COLO829 (cell line): ENCODE measurements at regions not wholly inside any gene's neighbourhood (a gene's known extent, or its start where the extent isn't known, plus 50 kb on each side); places are given as distances from the start of the nearest gene placed in this dataset.

Experiments used
- DNase-seq: peaks from one replicate; pipeline ENCODE4 v3.0.0; 2012; ENCODE audit warnings: low spot score

DNA sequence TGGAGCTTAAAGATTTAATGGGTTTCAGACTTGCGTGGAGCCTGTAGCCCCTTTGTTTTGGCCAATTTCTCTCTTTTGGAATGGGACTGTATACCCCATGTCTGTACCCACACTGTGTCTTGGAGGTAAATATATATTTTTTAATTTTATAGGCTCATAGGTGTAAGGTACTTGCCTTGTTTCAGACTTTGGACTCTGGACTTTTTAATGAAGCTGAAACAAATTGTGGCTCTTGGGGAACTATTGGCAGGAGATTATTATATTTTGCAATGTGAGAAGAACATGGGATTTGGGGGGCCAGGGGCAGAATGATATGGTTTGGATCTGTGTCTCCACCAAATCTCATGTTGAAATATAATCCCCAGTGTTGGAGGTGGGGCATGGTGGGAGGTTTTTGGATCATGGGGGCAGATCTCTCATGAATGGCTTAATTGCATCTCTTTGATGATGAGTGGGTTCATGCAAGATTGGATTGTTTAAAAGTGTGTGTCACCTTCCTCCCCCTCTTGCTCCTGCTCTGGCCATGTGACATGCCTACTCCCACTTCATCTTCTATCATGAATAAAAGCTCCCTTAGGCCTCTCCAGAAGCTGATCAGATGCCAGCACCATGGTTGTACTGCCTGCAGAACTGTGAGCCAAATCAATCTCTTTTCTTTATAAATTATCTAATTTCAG is 74.1 kb upstream of the ARHGAP20 start:
- no peak for DNase-seq

DNA sequence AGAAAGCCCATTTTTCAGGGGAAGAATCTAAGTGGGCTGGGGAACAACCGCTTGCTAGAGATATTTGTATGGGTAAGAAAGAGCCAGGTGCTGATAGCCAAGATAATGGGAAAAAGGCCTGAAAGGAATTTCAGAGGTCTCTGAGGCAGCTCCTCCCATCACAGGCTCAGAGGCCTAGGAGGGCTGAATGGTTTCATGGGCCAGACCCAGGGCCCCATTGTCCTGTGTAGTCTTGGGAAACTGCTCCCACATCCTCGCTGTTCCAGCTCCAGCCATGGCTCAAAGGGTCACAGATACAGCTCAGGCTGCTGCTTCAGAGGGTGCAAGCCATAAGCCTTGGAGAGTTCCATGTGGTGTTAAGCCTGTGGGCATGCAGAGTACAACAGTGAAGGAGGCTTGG is 73.2 kb upstream of the ARHGAP20 start:
- DNase-seq = no peak

DNA sequence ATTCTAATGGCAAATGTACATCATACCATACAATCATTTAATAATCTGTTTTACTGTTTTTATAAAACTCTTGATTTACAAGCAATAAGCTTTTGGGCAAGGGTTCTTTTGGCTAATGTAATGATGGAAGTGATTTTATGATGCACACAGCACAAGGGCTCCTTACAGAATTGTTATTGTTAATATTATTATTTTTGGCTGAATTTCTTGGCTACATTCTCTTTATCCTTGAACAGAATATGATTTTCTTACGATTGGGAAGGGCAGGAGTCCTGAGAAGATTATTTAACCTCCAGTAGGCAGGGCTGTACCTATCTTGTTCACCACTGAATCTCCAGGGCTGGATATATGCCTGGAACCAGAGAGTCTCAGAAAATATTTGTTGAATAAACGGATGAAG is 70.4 kb upstream of the ARHGAP20 start:
- no peak for DNase-seq

DNA sequence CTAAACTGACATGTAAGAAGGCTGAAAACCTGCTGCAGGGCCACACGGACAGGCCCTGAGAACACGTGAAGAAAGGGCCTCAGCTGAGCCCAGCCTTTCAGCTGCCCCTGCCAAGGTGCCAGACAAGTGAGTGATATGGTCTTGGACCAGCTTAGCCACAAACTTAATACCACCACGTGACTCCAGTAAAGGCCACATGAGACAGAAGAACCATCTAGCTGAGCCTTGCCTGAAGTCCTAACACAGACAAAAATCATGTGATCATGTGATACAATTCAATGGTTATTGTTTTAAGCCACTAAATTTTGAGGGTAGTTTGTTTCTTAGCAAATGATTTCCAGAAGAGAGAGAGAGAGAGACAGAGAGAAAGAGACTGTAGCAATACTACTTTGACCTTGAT is 66.9 kb upstream of the ARHGAP20 start:
- DNase-seq = no peak

DNA sequence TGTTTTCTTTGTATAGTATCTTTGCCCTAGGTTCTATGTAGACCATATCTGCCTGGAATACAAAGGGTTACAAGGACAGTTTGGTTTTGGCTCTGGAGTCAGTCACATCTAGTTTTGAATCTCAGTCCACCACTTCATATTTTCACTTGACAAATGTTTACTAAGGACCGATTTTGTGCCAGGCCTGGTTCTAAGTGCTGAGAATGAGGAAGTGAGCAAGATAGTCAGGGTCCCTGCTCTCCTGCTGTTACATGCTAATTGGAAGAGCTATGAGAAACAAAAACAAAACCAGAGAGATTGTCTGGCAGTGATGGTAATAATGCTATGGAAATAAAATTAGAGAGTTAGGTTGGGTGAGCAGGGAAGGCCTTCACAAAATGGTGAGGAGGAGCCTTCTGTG is 66.1 kb upstream of the ARHGAP20 start:
- DNase-seq = no peak

DNA sequence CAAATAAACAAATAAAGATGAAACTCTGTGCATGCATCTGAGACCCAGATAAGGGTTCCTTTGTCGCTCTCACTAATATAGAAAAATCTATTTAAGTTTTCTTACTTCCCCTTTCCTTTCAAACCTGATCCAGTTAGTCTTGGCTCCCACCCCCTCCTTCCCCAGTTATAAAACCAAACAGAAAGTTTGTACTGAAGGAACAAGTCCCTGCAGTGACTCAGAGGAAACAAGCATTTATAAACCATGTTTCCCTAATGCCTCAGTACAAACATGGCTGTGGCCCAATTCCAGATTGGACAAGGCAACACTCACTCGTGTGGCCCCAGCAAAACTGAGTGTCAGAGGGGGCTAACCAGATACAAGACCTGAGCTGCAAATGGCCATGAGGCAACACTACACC is 65.5 kb upstream of the ARHGAP20 start:
- DNase-seq = peak; percentile 21

DNA sequence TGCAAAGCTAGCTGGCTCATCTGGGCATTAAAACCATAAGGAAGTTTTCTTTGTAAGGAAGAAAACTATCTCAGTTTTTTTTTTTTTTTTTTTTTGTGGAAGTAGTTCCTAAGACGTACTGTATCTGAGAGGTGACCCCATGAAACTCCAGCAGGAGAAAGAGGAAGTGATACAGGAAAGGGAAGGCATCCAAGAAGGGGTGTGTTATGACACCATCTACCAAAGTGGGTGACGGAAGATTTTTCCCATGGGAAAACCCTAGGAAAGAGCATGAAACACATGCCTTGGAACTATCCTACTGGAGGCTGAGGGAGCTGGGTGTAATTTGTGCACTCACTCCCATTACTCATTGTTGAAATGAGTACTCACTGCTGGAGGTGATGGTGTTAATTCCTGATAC is 63.8 kb upstream of the ARHGAP20 start:
- DNase-seq = no peak

DNA sequence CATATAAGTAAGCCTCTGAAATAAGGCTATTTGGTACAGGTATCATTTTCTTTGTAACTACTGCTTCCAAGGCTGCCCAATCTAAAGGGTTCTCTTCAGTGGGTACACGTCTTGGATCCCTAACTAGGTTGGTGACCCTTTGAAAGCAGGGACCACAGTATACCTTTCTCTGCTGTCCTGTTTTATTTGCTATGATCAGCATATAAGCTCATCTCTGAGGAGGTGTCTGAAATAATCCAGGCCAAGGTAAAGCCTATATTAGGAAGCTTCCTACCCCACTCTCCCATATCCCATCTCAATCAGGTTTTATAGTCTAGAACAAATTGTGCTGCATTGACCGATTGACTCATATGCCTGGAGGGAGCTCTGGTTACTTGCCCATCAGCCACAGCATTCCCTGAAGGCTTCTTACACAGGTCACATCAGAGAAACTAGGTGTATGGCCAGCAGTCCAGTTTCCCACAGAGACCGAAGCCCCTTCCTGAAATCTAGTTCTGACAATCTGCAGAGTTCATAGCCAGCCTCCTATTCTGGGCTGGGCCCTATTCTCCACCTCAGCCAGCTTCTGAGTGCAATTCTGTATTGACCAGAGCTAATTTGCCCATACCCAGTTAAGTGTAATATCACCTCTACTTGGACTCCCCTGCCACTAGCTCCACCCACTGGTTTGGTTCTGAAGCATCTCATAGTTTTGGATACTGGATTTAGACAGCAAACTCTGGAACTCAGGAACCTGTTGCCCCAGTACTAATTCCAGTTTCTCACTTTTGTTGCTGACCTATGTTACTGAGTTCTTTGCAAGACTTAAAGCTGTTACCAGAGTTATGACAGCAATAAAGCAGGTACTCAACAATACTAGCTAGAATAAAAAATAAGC is 62.1 kb upstream of the ARHGAP20 start:
- no peak for DNase-seq

DNA sequence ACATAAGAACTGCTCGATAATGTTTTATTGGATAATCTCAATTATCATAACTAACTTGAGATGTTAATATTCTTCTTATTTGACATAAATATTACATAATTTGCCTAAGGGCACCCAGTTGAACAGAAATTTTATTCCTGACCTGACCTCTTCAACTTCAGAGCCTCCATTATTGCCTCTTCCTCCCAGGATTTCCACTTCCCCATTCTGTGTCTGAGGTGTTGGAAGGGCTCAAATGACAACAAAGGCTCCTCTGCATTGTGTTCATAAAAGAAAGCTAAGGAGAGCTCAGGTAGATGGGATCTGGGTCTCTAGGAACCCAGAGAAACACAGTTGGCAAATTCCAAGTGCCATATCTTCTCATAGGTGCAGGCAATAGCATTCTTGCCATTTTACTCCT is 61.2 kb upstream of the ARHGAP20 start:
- no peak for DNase-seq

DNA sequence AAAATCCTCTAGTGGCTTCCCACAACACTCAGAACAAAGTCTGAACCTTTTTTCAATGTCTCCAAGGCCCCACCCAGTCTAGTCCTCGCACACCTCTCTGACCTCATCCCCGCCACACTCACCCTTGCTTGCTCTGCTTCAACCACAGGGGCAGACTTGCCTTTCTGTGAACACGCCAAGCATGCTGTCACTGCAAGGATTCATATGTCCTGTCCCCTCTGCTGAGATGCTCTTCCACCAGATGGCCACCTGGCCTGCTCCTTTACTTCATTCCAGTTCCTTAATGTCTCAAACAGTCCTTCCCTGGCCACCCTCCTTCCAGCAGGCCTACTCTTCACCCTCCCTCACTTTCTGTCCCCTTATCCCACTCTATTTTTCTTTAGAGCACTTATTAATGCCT is 60.6 kb upstream of the ARHGAP20 start:
- no peak for DNase-seq

DNA sequence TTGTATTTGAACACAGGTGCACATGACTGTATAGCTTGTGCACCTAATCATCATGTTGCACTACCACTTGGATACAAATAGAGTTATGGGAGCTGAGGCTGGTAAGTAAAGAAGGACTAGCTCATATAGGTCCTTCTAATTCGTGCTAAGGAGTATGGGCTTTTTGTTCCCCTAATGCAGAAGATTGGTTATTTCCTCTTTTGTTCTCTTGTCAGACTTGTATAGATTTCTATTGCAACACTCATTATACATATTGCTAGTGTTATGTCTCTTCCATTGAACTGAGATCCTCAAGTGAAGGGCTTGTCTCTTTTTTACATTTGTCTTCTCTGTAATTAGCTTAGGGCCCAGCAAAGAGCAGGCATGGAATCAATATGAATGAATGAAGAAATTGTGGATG is 54.1 kb upstream of the ARHGAP20 start:
- no peak for DNase-seq

DNA sequence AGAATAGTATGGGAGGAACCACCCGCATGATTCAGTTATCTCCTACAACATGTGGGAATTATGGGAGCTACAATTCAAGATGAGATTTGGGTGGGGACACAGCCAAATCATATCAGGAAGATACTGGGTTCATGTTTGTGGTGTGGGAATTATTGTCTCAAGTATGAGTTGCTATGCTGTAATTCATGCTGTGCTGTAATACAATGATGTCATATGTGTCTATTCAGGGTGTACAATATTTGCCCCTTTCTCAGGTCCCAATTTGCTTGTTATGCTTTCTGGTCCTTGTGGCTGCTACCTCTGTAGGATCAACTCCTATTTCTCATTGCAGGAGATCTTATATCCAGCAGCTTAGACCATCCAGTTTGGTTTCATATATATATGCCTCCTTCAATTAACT is 52.2 kb upstream of the ARHGAP20 start:
- DNase-seq = no peak

DNA sequence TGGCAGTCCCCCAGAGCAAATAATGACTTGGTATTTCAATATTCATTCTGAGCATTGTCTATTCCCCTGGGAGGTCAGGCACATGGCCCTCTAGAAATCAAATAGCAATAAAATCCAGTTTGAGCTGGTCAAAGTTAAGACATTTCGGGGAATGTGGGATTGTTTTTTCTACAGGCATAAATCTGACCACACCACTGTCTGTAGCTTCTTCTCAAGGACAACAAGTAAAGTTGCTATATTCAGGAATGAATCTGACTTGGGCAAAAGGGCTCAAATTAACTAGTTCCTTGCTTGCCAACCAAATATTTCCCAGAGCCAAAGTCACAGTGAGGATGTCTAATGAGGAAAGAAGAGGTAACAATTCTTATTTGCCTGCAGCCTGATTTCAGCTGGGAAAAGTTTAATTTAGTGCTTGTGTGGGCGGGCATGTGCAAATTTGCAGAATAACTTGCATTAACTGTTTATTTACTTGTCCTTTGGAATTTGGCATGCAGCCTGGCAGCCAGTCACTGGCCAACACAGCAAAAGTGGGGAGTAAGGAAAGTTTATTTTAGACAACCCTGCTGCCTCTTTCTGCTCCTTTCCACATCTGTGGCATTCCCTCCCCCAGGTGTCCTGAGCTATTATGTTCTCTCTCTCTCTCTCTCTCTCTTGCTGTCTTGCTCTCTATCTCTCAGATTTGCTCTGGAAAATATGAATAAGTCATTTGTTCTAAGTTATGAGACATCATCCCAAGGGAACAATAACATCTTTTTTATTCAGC is 51.2 kb upstream of the ARHGAP20 start:
- peak; percentile 60 for DNase-seq

DNA sequence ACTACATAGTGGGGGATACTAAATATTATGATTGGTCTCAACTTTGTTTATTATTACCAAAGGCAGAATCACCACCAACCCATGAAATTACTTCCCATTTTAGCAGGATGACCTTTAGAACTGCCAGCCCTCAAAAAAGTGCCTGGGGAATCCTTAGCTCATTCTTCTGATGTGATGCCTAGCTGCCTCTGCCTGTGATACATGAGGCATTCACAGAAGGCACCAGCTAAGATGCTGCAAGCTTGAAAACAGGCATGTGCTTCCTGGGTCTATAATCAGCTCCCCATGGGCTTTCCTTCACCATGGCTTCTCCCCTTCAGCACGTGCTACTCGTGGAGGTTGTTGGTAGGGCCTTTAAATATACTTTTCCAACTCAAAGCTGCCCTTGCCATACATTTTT is 50.4 kb upstream of the ARHGAP20 start:
- DNase-seq = peak; percentile 5
